Upper lobe of left lung (tissue), 4 donors: ENCODE measurements at regions not wholly inside any gene's neighbourhood (a gene's known extent, or its start where the extent isn't known, plus 50 kb on each side); places are given as distances from the start of the nearest gene placed in this dataset.

Experiments
- POLR2A ChIP-seq, 4 donors: fragments of 450-650 bp; IDR thresholded peaks; one replicate each; pipeline ENCODE4 v1.5.1; 2016 to 2017; ENCODE audit warnings: antibody characterized with exemption in 4 of 4, mild to moderate bottlenecking in 2 of 4
- POLR2AphosphoS5 ChIP-seq, 2 donors: sonication (generic); formaldehyde crosslinking; IDR thresholded peaks; one replicate each; pipeline ENCODE4 v1.5.1; 2017; ENCODE audit warnings: antibody characterized with exemption in 2 of 2
- TF ChIP-seq, protein P1 (sequence below), 6 experiments: fragments of 450-650 bp in 4 of 6; fragments of 200-600 bp in 2 of 6; sonication (generic) in 2 of 6; IDR thresholded peaks; one replicate each; pipeline ENCODE4 v1.5.1; 2016 to 2019; ENCODE audit warnings: antibody characterized with exemption in 6 of 6

DNA sequence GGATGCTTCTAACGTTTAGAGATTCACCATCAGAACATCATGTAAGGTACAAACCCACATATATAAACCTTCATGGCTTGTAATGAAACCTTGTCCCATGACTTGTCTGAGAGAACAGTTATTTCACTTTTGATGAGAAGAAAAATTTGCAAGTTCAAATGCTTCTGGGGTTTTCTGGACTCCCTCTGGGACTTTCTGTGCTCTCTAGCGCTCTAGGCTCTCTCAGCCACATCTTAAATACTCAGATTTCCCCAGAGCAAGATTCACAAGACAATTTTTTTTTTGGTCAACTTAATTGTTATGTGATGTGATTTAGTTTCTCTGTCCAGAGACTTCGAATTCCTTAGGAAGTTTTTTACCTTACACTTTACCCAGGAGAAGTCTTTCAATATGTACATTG, 282.8 kb upstream of the EDNRB start:
- TF ChIP-seq, protein P1, sequence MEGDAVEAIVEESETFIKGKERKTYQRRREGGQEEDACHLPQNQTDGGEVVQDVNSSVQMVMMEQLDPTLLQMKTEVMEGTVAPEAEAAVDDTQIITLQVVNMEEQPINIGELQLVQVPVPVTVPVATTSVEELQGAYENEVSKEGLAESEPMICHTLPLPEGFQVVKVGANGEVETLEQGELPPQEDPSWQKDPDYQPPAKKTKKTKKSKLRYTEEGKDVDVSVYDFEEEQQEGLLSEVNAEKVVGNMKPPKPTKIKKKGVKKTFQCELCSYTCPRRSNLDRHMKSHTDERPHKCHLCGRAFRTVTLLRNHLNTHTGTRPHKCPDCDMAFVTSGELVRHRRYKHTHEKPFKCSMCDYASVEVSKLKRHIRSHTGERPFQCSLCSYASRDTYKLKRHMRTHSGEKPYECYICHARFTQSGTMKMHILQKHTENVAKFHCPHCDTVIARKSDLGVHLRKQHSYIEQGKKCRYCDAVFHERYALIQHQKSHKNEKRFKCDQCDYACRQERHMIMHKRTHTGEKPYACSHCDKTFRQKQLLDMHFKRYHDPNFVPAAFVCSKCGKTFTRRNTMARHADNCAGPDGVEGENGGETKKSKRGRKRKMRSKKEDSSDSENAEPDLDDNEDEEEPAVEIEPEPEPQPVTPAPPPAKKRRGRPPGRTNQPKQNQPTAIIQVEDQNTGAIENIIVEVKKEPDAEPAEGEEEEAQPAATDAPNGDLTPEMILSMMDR (IDR thresholded peaks at IDR 0.05) = no peak
- TF ChIP-seq POLR2A (IDR thresholded peaks at IDR 0.05) = no peak
- TF ChIP-seq POLR2AphosphoS5 (IDR thresholded peaks at IDR 0.05) = no peak
